Sigmoid colon (tissue), 4 donors: ENCODE measurements at regions not wholly inside any gene's neighbourhood (a gene's known extent, or its start where the extent isn't known, plus 50 kb on each side); places are given as distances from the start of the nearest gene placed in this dataset.

Experiments used
- CTCF ChIP-seq, 4 experiments: fragments of 450-650 bp in 3 of 4; fragments of 200-600 bp in 1 of 4; IDR thresholded peaks; one replicate each; pipeline ENCODE4 v1.5.1; 2016 to 2019; ENCODE audit warnings: antibody characterized with exemption in 4 of 4, mild to moderate bottlenecking in 3 of 4, moderate library complexity in 2 of 4
- EP300 ChIP-seq, 4 donors: sonication (generic); formaldehyde crosslinking; IDR thresholded peaks; one replicate each; pipeline ENCODE4 v1.6.1; 2017; ENCODE audit warnings: antibody characterized with exemption in 4 of 4
- POLR2A ChIP-seq, 2 donors: fragments of 450-650 bp; IDR thresholded peaks; one replicate each; pipeline ENCODE4 v1.6.1; 2016; ENCODE audit warnings: antibody characterized with exemption in 2 of 2, mild to moderate bottlenecking in 2 of 2, moderate library complexity in 2 of 2
- POLR2AphosphoS5 ChIP-seq, 4 donors: sonication (generic); formaldehyde crosslinking; IDR thresholded peaks; one replicate each; pipeline ENCODE4 v1.6.1; 2017; ENCODE audit warnings: antibody characterized with exemption in 4 of 4

- TF ChIP-seq CTCF (IDR thresholded peaks at IDR 0.05): no peak
- TF ChIP-seq POLR2A (IDR thresholded peaks at IDR 0.05): no peak
- TF ChIP-seq POLR2AphosphoS5 (IDR thresholded peaks at IDR 0.05): no peak
- TF ChIP-seq EP300 (IDR thresholded peaks at IDR 0.05): no peak
Observed at GRCh38 chr12:125890366-125890905, 825.2 kb downstream of the AACS start.
